HG03095 (cell line): ENCODE measurements at regions not wholly inside any gene's neighbourhood (a gene's known extent, or its start where the extent isn't known, plus 50 kb on each side); places are given as distances from the start of the nearest gene placed in this dataset.
"Not testable (repeated sequence)": the region's sequence is repeated elsewhere in the genome, so short reads cannot be mapped to it uniquely, and the experiment has no call there.

Experiments
- ATAC-seq: cut with Tn5 transposase; IDR thresholded peaks from one replicate; pipeline ENCODE4 v1.9.1; 2021; ENCODE audit warnings: moderate library complexity; ENCODE audit not compliant: unreplicated experiment

- no peak for ATAC-seq
Measured at GRCh38 chr4:141455651-141456050, 180.7 kb upstream of the IL15 start.

GRCh38 chr4:141457653-141458052 lies 178.7 kb upstream of the IL15 start:
- ATAC-seq = no peak

GRCh38 chr4:141458501-141458900 lies 177.9 kb upstream of the IL15 start:
- no peak for ATAC-seq

- ATAC-seq = no peak
Measured at GRCh38 chr4:141459020-141459419, 177.4 kb upstream of the IL15 start.

GRCh38 chr4:141462361-141462760 lies 174.0 kb upstream of the IL15 start:
- no peak for ATAC-seq

- ATAC-seq = no peak
Measured at GRCh38 chr4:141463678-141464077, 172.7 kb upstream of the IL15 start.

GRCh38 chr4:141464366-141464765 lies 172.0 kb upstream of the IL15 start:
- ATAC-seq = no peak

GRCh38 chr4:141465171-141465570 lies 171.2 kb upstream of the IL15 start:
- no peak for ATAC-seq

GRCh38 chr4:141467225-141467624 lies 169.2 kb upstream of the IL15 start:
- ATAC-seq = no peak

- no peak for ATAC-seq
Measured at GRCh38 chr4:141469392-141469791, 167.0 kb upstream of the IL15 start.

GRCh38 chr4:141473026-141473540 lies 163.3 kb upstream of the IL15 start:
- no peak for ATAC-seq

- no peak for ATAC-seq
Measured at GRCh38 chr4:141473952-141474351, 162.4 kb upstream of the IL15 start.

- no peak for ATAC-seq
Measured at GRCh38 chr4:141480950-141481349, 155.4 kb upstream of the IL15 start.

GRCh38 chr4:141484298-141484697 lies 152.1 kb upstream of the IL15 start:
- not testable (repeated sequence) for ATAC-seq

GRCh38 chr4:141486375-141486997 lies 149.9 kb upstream of the IL15 start:
- no peak for ATAC-seq

GRCh38 chr4:141497627-141498026 lies 138.8 kb upstream of the IL15 start:
- ATAC-seq = peak; percentile 93

- no peak for ATAC-seq
Measured at GRCh38 chr4:141499261-141499853, 137.0 kb upstream of the IL15 start.

GRCh38 chr4:141501395-141501794 lies 135.0 kb upstream of the IL15 start:
- no peak for ATAC-seq

GRCh38 chr4:141501931-141502330 lies 134.5 kb upstream of the IL15 start:
- ATAC-seq = no peak

- no peak for ATAC-seq
Measured at GRCh38 chr4:141502755-141503154, 133.6 kb upstream of the IL15 start.

GRCh38 chr4:141503260-141503659 lies 133.1 kb upstream of the IL15 start:
- no peak for ATAC-seq

- ATAC-seq = no peak
Measured at GRCh38 chr4:141511055-141511454, 125.3 kb upstream of the IL15 start.

- ATAC-seq = no peak
Measured at GRCh38 chr4:141513866-141514265, 122.5 kb upstream of the IL15 start.
